ENCODE measurements at regions not wholly inside any gene's neighbourhood (a gene's known extent, or its start where the extent isn't known, plus 50 kb on each side); places are given as distances from the start of the nearest gene placed in this dataset.

- TF ChIP-seq ASH2L (IDR thresholded peaks at IDR 0.05; ENCODE audit: low read length) (no peak), MAFK (IDR thresholded peaks at IDR 0.05; ENCODE audit: low read depth, low read length) (no peak), CHD2 (IDR thresholded peaks at IDR 0.05; ENCODE audit: low read length) (no peak), PHF8 (conservative IDR thresholded peaks at IDR 0.05; ENCODE audit: low read depth, low read length) (no peak), SP2 (IDR thresholded peaks at IDR 0.05; ENCODE audit: low read length) (no peak), BCL11A (IDR thresholded peaks at IDR 0.05; ENCODE audit: low read depth in 2 of 2, low read length in 2 of 2) (no peak), E2F6 (IDR thresholded peaks at IDR 0.05) (no peak), SIRT6 (IDR thresholded peaks at IDR 0.05; ENCODE audit: low read length) (no peak), GTF2F1 (IDR thresholded peaks at IDR 0.05; ENCODE audit: borderline replicate concordance, low read depth, low read length) (no peak)
These were observed 54.8 kb downstream of the NOG start (continued) for GRCh38 chr17:56648321-56648720.
